SK-N-SH (cell line): ENCODE measurements at regions not wholly inside any gene's neighbourhood (a gene's known extent, or its start where the extent isn't known, plus 50 kb on each side); places are given as distances from the start of the nearest gene placed in this dataset.

Experiments
- CHD2 ChIP-seq: fragments of 150-350 bp; IDR thresholded peaks from 2 replicates; pipeline ENCODE4 v1.6.1; 2018; ENCODE audit warnings: low read length; ENCODE audit not compliant: partially characterized antibody
- CTCF ChIP-seq: fragments of 200-600 bp; sonication (generic); IDR thresholded peaks from 2 replicates; pipeline ENCODE4 v1.6.1; 2017; ENCODE audit warnings: antibody characterized with exemption, mild to moderate bottlenecking, moderate library complexity
- EP300 ChIP-seq, 2 experiments: IDR thresholded peaks; 2 replicates each; pipeline versions ENCODE4 v1.4.0 to v1.6.1; 2012; ENCODE audit warnings: borderline replicate concordance in 1 of 2, low read depth in 1 of 2, low read length in 1 of 2
- MXI1 ChIP-seq: IDR thresholded peaks from 2 replicates; pipeline ENCODE4 v1.6.1; 2012; ENCODE audit warnings: mild to moderate bottlenecking, low read depth, low read length, improper control_type of control experiment
- NRF1 ChIP-seq: IDR thresholded peaks from 2 replicates; pipeline ENCODE4 v1.6.1; 2012; ENCODE audit warnings: low read depth, mild to moderate bottlenecking, low read length
- POLR2AphosphoS5 ChIP-seq: IDR thresholded peaks from 2 replicates; pipeline ENCODE4 v1.6.1; 2012; ENCODE audit warnings: low read depth, low read length
- RAD21 ChIP-seq: IDR thresholded peaks from 2 replicates; pipeline ENCODE4 v1.6.1; 2012; ENCODE audit warnings: mild to moderate bottlenecking, low read length
- RFX5 ChIP-seq: IDR thresholded peaks from 2 replicates; pipeline ENCODE4 v1.6.1; 2012; ENCODE audit warnings: mild to moderate bottlenecking, improper control_type of control experiment, low read length
- YY1 ChIP-seq: IDR thresholded peaks from 2 replicates; pipeline ENCODE4 v1.4.0; 2012; ENCODE audit warnings: low read depth, mild to moderate bottlenecking

- no peak for TF ChIP-seq RAD21
- TF ChIP-seq NRF1, result no peak
- TF ChIP-seq CTCF, result no peak
- no peak for TF ChIP-seq EP300 (IDR thresholded peaks at IDR 0.05; ENCODE audit: borderline replicate concordance in 1 of 2, low read depth in 1 of 2, low read length in 1 of 2)
- TF ChIP-seq POLR2AphosphoS5, result no peak
- TF ChIP-seq RFX5, result no peak
- no peak for TF ChIP-seq CHD2
- no peak for TF ChIP-seq MXI1
- no peak for TF ChIP-seq YY1
These were observed 419.5 kb upstream of the TLE4 start for GRCh38 chr9:79152306-79152705.
